ENCODE measurements at regions not wholly inside any gene's neighbourhood (a gene's known extent, or its start where the extent isn't known, plus 50 kb on each side); places are given as distances from the start of the nearest gene placed in this dataset.

DNA sequence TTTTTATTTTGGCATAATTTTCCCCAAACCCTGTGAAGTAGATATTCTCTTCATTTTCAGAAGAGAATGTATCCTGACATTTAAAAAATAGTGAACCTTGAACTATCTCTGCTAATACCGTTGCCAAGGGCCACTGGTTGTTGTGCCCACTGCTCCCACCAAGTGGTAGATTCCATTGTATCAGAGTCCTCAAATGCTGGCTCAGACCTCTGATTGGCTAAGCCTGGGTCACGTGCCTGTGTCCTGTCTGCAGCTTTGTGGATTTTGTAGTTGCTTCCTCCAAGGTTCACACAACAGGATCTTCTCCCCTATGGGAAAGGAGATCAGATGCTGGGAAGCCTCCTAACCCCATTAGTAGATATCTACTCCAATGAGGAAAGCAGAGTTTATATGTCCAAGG lies 104.8 kb upstream of the CASK start:
- POLR2A ChIA-PET = no interaction called here
- ATAC-seq (no peak), DNase-seq (no peak)
- Histone ChIP-seq H3K27ac (ENCODE audit: low read depth, low read length) (no peak overlapping the region), H3K36me3 (ENCODE audit: control insufficient read depth in 2 of 3, insufficient read depth in 3 of 3, low read length in 3 of 3) (no peaks in the 10 kb centered on the region), H3K27me3 (ENCODE audit: control insufficient read depth in 2 of 2, insufficient read depth in 2 of 2, low read length in 2 of 2) (no peaks in the 10 kb centered on the region), H3K4me3 (ENCODE audit: low read length) (no peak overlapping the region), H3K9me3 (ENCODE audit: control insufficient read depth in 2 of 3, low read length in 3 of 3) (no peaks in the 10 kb centered on the region), H3K4me1 (ENCODE audit: control insufficient read depth in 2 of 2, insufficient read depth in 2 of 2, low read length in 2 of 2) (no peaks in the 10 kb centered on the region)
- Mint-ChIP-seq H3K36me3 (peaks cover 0 to 4% (median 3%) of the 10 kb centered on the region in 5 donors), H3K27me3 (no peaks in the 10 kb centered on the region), H3K27ac (no peak overlapping the region), H3K9me3 (peaks cover 0 to 9% (median 3%) of the 10 kb centered on the region in 11 donors), H3K4me1 (no peaks in the 10 kb centered on the region), H3K4me3 (no peak overlapping the region)
- intact Hi-C loops (cut with micrococcal nuclease) = no loop called here
- CTCF ChIA-PET = no interaction called here

DNA sequence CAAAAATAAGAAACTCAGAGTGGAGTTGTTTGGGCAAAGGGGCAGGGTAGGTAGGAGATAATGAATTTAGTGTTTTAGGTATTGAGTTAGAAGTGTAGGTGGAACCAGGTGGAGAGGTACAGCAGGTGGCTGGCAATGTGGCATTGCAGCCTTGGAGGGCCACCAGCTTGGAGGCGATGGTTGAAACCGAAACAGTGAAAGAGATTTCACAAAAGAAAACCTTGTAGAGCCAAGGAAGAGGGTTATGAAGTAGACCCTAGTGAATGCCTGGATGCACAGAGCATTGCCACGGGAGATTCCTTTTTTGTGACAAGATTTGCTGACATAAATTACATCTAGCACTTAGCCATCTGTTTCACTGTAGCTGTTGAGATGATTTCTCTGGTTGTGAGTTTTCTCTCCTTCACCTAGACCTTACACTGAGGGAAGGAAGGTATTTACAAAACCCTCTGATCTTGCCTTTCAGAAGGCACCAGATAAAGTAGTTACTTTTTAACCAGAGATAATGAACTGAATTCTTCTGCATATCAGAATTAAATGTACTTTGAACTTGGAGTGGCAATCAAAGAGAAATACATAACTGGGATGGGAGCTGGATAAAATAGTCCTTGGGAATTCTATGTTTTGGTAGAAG lies 104.1 kb upstream of the CASK start:
- no peaks in the 10 kb centered on the region for H3K27me3 Mint-ChIP-seq
- Histone ChIP-seq H3K36me3 (ENCODE audit: control insufficient read depth in 2 of 3, insufficient read depth in 3 of 3, low read length in 3 of 3) (no peaks in the 10 kb centered on the region), H3K27ac (ENCODE audit: low read depth, low read length) (no peak overlapping the region), H3K4me3 (ENCODE audit: low read length) (no peak overlapping the region), H3K9me3 (ENCODE audit: control insufficient read depth in 2 of 3, low read length in 3 of 3) (no peaks in the 10 kb centered on the region), H3K4me1 (ENCODE audit: control insufficient read depth in 2 of 2, insufficient read depth in 2 of 2, low read length in 2 of 2) (no peaks in the 10 kb centered on the region), H3K27me3 (ENCODE audit: control insufficient read depth in 2 of 2, insufficient read depth in 2 of 2, low read length in 2 of 2) (no peaks in the 10 kb centered on the region)
- H3K9me3 Mint-ChIP-seq = peaks cover 0 to 6% (median 3%) of the 10 kb centered on the region in 11 donors
- H3K4me3 Mint-ChIP-seq = no peak overlapping the region
- ChIA-PET CTCF (no interaction called here), POLR2A (no interaction called here)
- DNase-seq = no peak
- no peak overlapping the region for H3K27ac Mint-ChIP-seq
- intact Hi-C loops (cut with micrococcal nuclease) = no loop called here
- peaks cover 0 to 4% (median 3%) of the 10 kb centered on the region in 5 donors for H3K36me3 Mint-ChIP-seq
- no peaks in the 10 kb centered on the region for H3K4me1 Mint-ChIP-seq
- ATAC-seq = no peak

DNA sequence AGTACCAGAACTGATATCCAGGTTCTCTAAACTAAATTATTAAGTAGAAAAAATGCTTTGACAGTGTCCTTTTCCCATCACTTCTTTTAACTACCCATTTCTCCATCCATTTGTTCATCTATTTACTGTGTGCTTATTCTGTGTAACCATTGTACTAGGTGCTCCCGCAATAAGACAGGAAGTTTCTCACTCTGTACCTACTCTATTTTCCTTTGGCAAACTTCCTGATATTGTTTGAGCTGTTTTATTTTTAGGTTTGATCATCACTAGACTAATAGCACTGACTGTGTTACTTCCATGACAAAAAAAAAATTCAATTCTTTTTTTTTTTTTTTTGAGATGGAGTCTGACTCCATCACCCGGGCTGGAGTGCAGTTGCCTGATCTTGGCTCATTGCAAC lies 102.5 kb upstream of the CASK start:
- ATAC-seq = no peak

DNA sequence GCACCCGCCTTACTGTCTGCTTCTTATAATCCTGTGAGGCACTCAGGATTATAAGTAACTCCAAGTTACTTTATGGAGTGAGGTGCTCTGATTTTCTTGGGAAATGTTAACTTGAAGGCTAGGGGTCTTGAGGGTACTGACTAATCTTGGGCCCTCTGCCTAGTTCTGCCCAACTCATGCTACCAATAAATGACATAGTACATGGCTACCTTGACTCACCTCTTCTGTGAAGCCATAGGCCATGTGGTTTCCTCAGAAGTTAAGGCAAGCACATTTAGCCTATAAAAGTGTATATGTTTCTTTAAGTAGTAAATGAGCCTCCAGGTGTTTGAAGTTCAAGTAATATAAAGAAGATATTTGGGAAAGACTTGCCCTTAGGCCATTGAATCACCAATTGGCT lies 99.8 kb upstream of the CASK start:
- Histone ChIP-seq H3K4me3 (ENCODE audit: low read length) (no peak overlapping the region), H3K4me1 (ENCODE audit: control insufficient read depth in 2 of 2, insufficient read depth in 2 of 2, low read length in 2 of 2) (peaks cover 0 to 5% of the 10 kb centered on the region in 2 donors), H3K9me3 (ENCODE audit: control insufficient read depth in 2 of 3, low read length in 3 of 3) (no peaks in the 10 kb centered on the region), H3K27me3 (ENCODE audit: control insufficient read depth in 2 of 2, insufficient read depth in 2 of 2, low read length in 2 of 2) (no peaks in the 10 kb centered on the region), H3K36me3 (ENCODE audit: control insufficient read depth in 2 of 3, insufficient read depth in 3 of 3, low read length in 3 of 3) (no peaks in the 10 kb centered on the region), H3K27ac (ENCODE audit: low read depth, low read length) (no peak overlapping the region)
- no peak for DNase-seq
- Mint-ChIP-seq H3K4me3 (no peak overlapping the region), H3K9me3 (peaks cover 0 to 11% (median 0%) of the 10 kb centered on the region in 11 donors), H3K4me1 (peaks cover 2 to 14% (median 9%) of the 10 kb centered on the region in 7 donors), H3K36me3 (peaks cover 0 to 4% (median 0%) of the 10 kb centered on the region in 5 donors), H3K27me3 (no peaks in the 10 kb centered on the region), H3K27ac (no peak overlapping the region)
- intact Hi-C loops (cut with micrococcal nuclease) = no loop called here
- ATAC-seq = no peak
- CTCF ChIA-PET = no interaction called here
- POLR2A ChIA-PET = no interaction called here

More for the DNA sequence above, 102.5 kb upstream of the CASK start:
- H3K4me1 ChIP-seq (ENCODE audit: control insufficient read depth in 2 of 2, insufficient read depth in 2 of 2, low read length in 2 of 2) = no peaks in the 10 kb centered on the region
- H3K36me3 ChIP-seq (ENCODE audit: control insufficient read depth in 2 of 3, insufficient read depth in 3 of 3, low read length in 3 of 3) = no peaks in the 10 kb centered on the region
- H3K27me3 Mint-ChIP-seq = no peaks in the 10 kb centered on the region
- intact Hi-C loops (cut with micrococcal nuclease) = no loop called here
- H3K4me3 Mint-ChIP-seq = no peak overlapping the region
- peaks cover 0 to 9% (median 0%) of the 10 kb centered on the region in 11 donors for H3K9me3 Mint-ChIP-seq
- peaks cover 0 to under 1% (median 0%) of the 10 kb centered on the region in 7 donors for H3K4me1 Mint-ChIP-seq
- H3K27ac ChIP-seq (ENCODE audit: low read depth, low read length) = no peak overlapping the region
- POLR2A ChIA-PET = no interaction called here
- no peak for DNase-seq
- no peaks in the 10 kb centered on the region for H3K9me3 ChIP-seq (ENCODE audit: control insufficient read depth in 2 of 3, low read length in 3 of 3)
- peaks cover 0 to 4% (median 0%) of the 10 kb centered on the region in 5 donors for H3K36me3 Mint-ChIP-seq
- H3K27me3 ChIP-seq (ENCODE audit: control insufficient read depth in 2 of 2, insufficient read depth in 2 of 2, low read length in 2 of 2) = no peaks in the 10 kb centered on the region
- CTCF ChIA-PET = no interaction called here
- no peak overlapping the region for H3K27ac Mint-ChIP-seq
- no peak overlapping the region for H3K4me3 ChIP-seq (ENCODE audit: low read length)

GRCh38 chrX:42022158-42022557 lies 98.8 kb upstream of the CASK start:
- intact Hi-C loops (cut with micrococcal nuclease) = no loop called here

DNA sequence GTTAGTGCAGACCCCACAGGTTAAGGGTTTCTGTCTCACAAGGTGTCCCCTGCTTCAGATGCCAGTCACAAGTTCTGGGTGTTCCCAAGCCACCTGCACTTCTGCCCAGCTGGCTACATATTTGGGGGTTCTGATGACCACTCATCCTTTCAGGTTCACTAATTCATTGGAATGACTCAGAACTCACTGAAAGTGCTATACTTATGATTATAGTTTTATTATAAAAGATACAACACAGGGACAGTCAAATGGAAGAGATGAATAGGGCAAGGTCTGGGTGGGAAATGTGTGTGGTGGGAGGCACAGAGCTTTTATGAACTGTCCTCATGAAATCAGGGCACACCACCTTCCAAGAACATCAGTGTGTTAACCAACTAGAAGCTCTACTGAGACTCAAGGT lies 97.7 kb upstream of the CASK start:
- Histone ChIP-seq H3K36me3 (ENCODE audit: control insufficient read depth in 2 of 3, insufficient read depth in 3 of 3, low read length in 3 of 3) (no peaks in the 10 kb centered on the region), H3K27me3 (ENCODE audit: control insufficient read depth in 2 of 2, insufficient read depth in 2 of 2, low read length in 2 of 2) (no peaks in the 10 kb centered on the region), H3K27ac (ENCODE audit: low read depth, low read length) (no peak overlapping the region), H3K4me3 (ENCODE audit: low read length) (no peak overlapping the region), H3K9me3 (ENCODE audit: control insufficient read depth in 2 of 3, low read length in 3 of 3) (no peaks in the 10 kb centered on the region), H3K4me1 (ENCODE audit: control insufficient read depth in 2 of 2, insufficient read depth in 2 of 2, low read length in 2 of 2) (peaks cover 0 to 5% of the 10 kb centered on the region in 2 donors)
- Mint-ChIP-seq H3K27me3 (no peaks in the 10 kb centered on the region), H3K4me1 (peaks cover 2 to 14% (median 9%) of the 10 kb centered on the region in 7 donors), H3K9me3 (peaks cover 0 to 11% (median 0%) of the 10 kb centered on the region in 11 donors), H3K27ac (no peak overlapping the region), H3K4me3 (no peak overlapping the region), H3K36me3 (no peaks in the 10 kb centered on the region)
- intact Hi-C loops (cut with micrococcal nuclease) = no loop called here
- CTCF ChIA-PET = no interaction called here
- ATAC-seq = no peak
- DNase-seq = no peak
- POLR2A ChIA-PET = no interaction called here

More at GRCh38 chrX:42022158-42022557, 98.8 kb upstream of the CASK start:
- Histone ChIP-seq H3K4me1 (ENCODE audit: control insufficient read depth in 2 of 2, insufficient read depth in 2 of 2, low read length in 2 of 2) (peaks cover 0 to 5% of the 10 kb centered on the region in 2 donors), H3K27me3 (ENCODE audit: control insufficient read depth in 2 of 2, insufficient read depth in 2 of 2, low read length in 2 of 2) (no peaks in the 10 kb centered on the region), H3K9me3 (ENCODE audit: control insufficient read depth in 2 of 3, low read length in 3 of 3) (no peaks in the 10 kb centered on the region), H3K36me3 (ENCODE audit: control insufficient read depth in 2 of 3, insufficient read depth in 3 of 3, low read length in 3 of 3) (no peaks in the 10 kb centered on the region), H3K27ac (ENCODE audit: low read depth, low read length) (no peak overlapping the region), H3K4me3 (ENCODE audit: low read length) (no peak overlapping the region)
- DNase-seq (no peak), ATAC-seq (no peak)
- POLR2A ChIA-PET = no interaction called here
- peaks cover 0 to 4% (median 0%) of the 10 kb centered on the region in 5 donors for H3K36me3 Mint-ChIP-seq
- CTCF ChIA-PET = no interaction called here
- H3K4me3 Mint-ChIP-seq = no peak overlapping the region
- peaks cover 0 to 11% (median 0%) of the 10 kb centered on the region in 11 donors for H3K9me3 Mint-ChIP-seq
- no peaks in the 10 kb centered on the region for H3K27me3 Mint-ChIP-seq
- H3K4me1 Mint-ChIP-seq = peaks cover 2 to 14% (median 9%) of the 10 kb centered on the region in 7 donors
- H3K27ac Mint-ChIP-seq = no peak overlapping the region

- DNase-seq = peak in 2 of 9 donors; percentile 1 to 17
- no peaks in the 10 kb centered on the region for H3K36me3 ChIP-seq (ENCODE audit: control insufficient read depth in 2 of 3, insufficient read depth in 3 of 3, low read length in 3 of 3)
- no peak overlapping the region for H3K4me3 ChIP-seq (ENCODE audit: low read length)
- H3K27me3 Mint-ChIP-seq = no peaks in the 10 kb centered on the region
- no peaks in the 10 kb centered on the region for H3K36me3 Mint-ChIP-seq
- no peaks in the 10 kb centered on the region for H3K27me3 ChIP-seq (ENCODE audit: control insufficient read depth in 2 of 2, insufficient read depth in 2 of 2, low read length in 2 of 2)
- H3K9me3 ChIP-seq (ENCODE audit: control insufficient read depth in 2 of 3, low read length in 3 of 3) = no peaks in the 10 kb centered on the region
- H3K27ac Mint-ChIP-seq = peak overlapping the region in 3 of 9 donors; percentile 2 to 21 (median 17)
- no peak overlapping the region for H3K27ac ChIP-seq (ENCODE audit: low read depth, low read length)
- intact Hi-C loops (cut with micrococcal nuclease) = no loop called here
- CTCF ChIA-PET = no interaction called here
- peaks cover 0 to 5% of the 10 kb centered on the region in 2 donors for H3K4me1 ChIP-seq (ENCODE audit: control insufficient read depth in 2 of 2, insufficient read depth in 2 of 2, low read length in 2 of 2)
- peaks cover 0 to 11% (median 0%) of the 10 kb centered on the region in 11 donors for H3K9me3 Mint-ChIP-seq
- peak overlapping the region in 2 of 10 donors; percentile 3 to 25 for H3K4me3 Mint-ChIP-seq
- ATAC-seq = no peak
- peaks cover 2 to 14% (median 9%) of the 10 kb centered on the region in 7 donors for H3K4me1 Mint-ChIP-seq
- POLR2A ChIA-PET = no interaction called here
Measured at GRCh38 chrX:42020225-42020624, 96.9 kb upstream of the CASK start.
